BE2C (cell line): ENCODE measurements at regions not wholly inside any gene's neighbourhood (a gene's known extent, or its start where the extent isn't known, plus 50 kb on each side); places are given as distances from the start of the nearest gene placed in this dataset.
"Not testable (repeated sequence)": the region's sequence is repeated elsewhere in the genome, so short reads cannot be mapped to it uniquely, and the experiment has no call there.

Experiments
- DNase-seq: peaks from one replicate; pipeline ENCODE4 v3.0.0-alpha.2; 2020
- H3K27me3 ChIP-seq: fragments of 250-450 bp; sonication (Bioruptor Pico); 2 replicates; pipeline ENCODE4 v1.5.1; 2020; ENCODE audit warnings: mild to moderate bottlenecking
- H3K36me3 ChIP-seq: fragments of 250-450 bp; sonication (Bioruptor Pico); 2 replicates; pipeline ENCODE4 v1.5.1; 2020; ENCODE audit warnings: mild to moderate bottlenecking
- H3K4me1 ChIP-seq: fragments of 250-450 bp; sonication (Bioruptor Pico); 2 replicates; pipeline ENCODE4 v1.5.1; 2020
- H3K4me3 ChIP-seq: 2 replicates; pipeline ENCODE4 v1.5.1; 2011; ENCODE audit warnings: low read depth, low read length
- H3K9me3 ChIP-seq: fragments of 250-450 bp; sonication (Bioruptor Pico); 2 replicates; pipeline ENCODE4 v1.5.1; 2020
- CTCF ChIP-seq: IDR thresholded peaks from 2 replicates; pipeline ENCODE4 v1.5.1; 2012; ENCODE audit warnings: mild to moderate bottlenecking, low read depth, low read length

GRCh38 chr6:47180633-47181032, 129.1 kb downstream of the TNFRSF21 start:
- H3K4me1 ChIP-seq = peaks cover 10% of the 10 kb centered on the region; the same call in 1 of the 2 replicates
- DNase-seq = peak; percentile 70
- no peaks in the 10 kb centered on the region for H3K9me3 ChIP-seq
- H3K4me3 ChIP-seq = no peak overlapping the region
- no peak for TF ChIP-seq CTCF
- H3K27me3 ChIP-seq = no peaks in the 10 kb centered on the region
- no peaks in the 10 kb centered on the region for H3K36me3 ChIP-seq

GRCh38 chr6:47179286-47179685, 130.4 kb downstream of the TNFRSF21 start:
- TF ChIP-seq CTCF = no peak
- H3K9me3 ChIP-seq = no peaks in the 10 kb centered on the region

GRCh38 chr6:47175656-47176055, 133.5 kb upstream of the ADGRF1 start:
- TF ChIP-seq CTCF = no peak

More at GRCh38 chr6:47179286-47179685, 130.4 kb downstream of the TNFRSF21 start:
- H3K36me3 ChIP-seq = no peaks in the 10 kb centered on the region
- H3K4me1 ChIP-seq = peaks cover 10% of the 10 kb centered on the region; the same call in 1 of the 2 replicates
- DNase-seq = no peak
- no peaks in the 10 kb centered on the region for H3K27me3 ChIP-seq
- no peak overlapping the region for H3K4me3 ChIP-seq

GRCh38 chr6:47174502-47175023, 132.4 kb upstream of the ADGRF1 start:
- no peak for TF ChIP-seq CTCF
- Histone ChIP-seq H3K27me3 (no peaks in the 10 kb centered on the region), H3K9me3 (no peaks in the 10 kb centered on the region), H3K36me3 (no peaks in the 10 kb centered on the region), H3K4me3 (no peak overlapping the region), H3K4me1 (no peaks in the 10 kb centered on the region)
- no peak for DNase-seq

More at GRCh38 chr6:47175656-47176055, 133.5 kb upstream of the ADGRF1 start:
- Histone ChIP-seq H3K36me3 (no peaks in the 10 kb centered on the region), H3K27me3 (no peaks in the 10 kb centered on the region), H3K4me1 (peaks cover 4% of the 10 kb centered on the region; the same call in 1 of the 2 replicates), H3K9me3 (no peaks in the 10 kb centered on the region), H3K4me3 (no peak overlapping the region)
- DNase-seq = no peak

- not testable (repeated sequence) for H3K27me3 ChIP-seq, DNase-seq, H3K4me3 ChIP-seq, H3K4me1 ChIP-seq, H3K36me3 ChIP-seq, H3K9me3 ChIP-seq
Observed at GRCh38 chr6:47174063-47174462, 131.9 kb upstream of the ADGRF1 start.

GRCh38 chr6:47173145-47173544, 131.0 kb upstream of the ADGRF1 start:
- not testable (repeated sequence) for DNase-seq, H3K4me3 ChIP-seq, H3K9me3 ChIP-seq, H3K4me1 ChIP-seq, H3K36me3 ChIP-seq, H3K27me3 ChIP-seq

- no peak for TF ChIP-seq CTCF
- H3K27me3 ChIP-seq = no peaks in the 10 kb centered on the region
- no peaks in the 10 kb centered on the region for H3K9me3 ChIP-seq
- H3K36me3 ChIP-seq = no peaks in the 10 kb centered on the region
- H3K4me3 ChIP-seq = no peak overlapping the region
- no peak for DNase-seq
- no peaks in the 10 kb centered on the region for H3K4me1 ChIP-seq
Observed at GRCh38 chr6:47170617-47170947, 128.4 kb upstream of the ADGRF1 start.
